Osteoblast (primary cell): ENCODE measurements at regions not wholly inside any gene's neighbourhood (a gene's known extent, or its start where the extent isn't known, plus 50 kb on each side); places are given as distances from the start of the nearest gene placed in this dataset.

ENCODE experiments used
- DNase-seq: peaks from one replicate; pipeline ENCODE4 v3.0.0; 2011; ENCODE audit warnings: low spot score, mixed read lengths; ENCODE audit not compliant: insufficient read length; ENCODE audit errors: missing footprints
- H2AFZ ChIP-seq: 2 replicates; pipeline ENCODE4 v1.6.0; 2011; ENCODE audit warnings: mild to moderate bottlenecking, low read length
- H3K27ac ChIP-seq: 2 replicates; pipeline ENCODE4 v1.5.1; 2011; ENCODE audit warnings: mild to moderate bottlenecking, low read depth, low read length, moderate library complexity
- H3K27me3 ChIP-seq: 2 replicates; pipeline ENCODE4 v1.6.0; 2012; ENCODE audit warnings: mild to moderate bottlenecking, control low read depth, inconsistent platforms, low read length, moderate library complexity; ENCODE audit not compliant: insufficient read depth
- H3K36me3 ChIP-seq: 2 replicates; pipeline ENCODE4 v1.5.1; 2011; ENCODE audit warnings: mild to moderate bottlenecking, low read length, control low read depth, moderate library complexity; ENCODE audit not compliant: insufficient read depth
- H3K4me1 ChIP-seq: 2 replicates; pipeline ENCODE4 v1.5.1; 2011; ENCODE audit warnings: mild to moderate bottlenecking, low read length, control low read depth, moderate library complexity; ENCODE audit not compliant: insufficient read depth
- H3K4me2 ChIP-seq: 2 replicates; pipeline ENCODE4 v1.6.0; 2011; ENCODE audit warnings: mild to moderate bottlenecking, low read length; ENCODE audit not compliant: insufficient read depth
- H3K4me3 ChIP-seq: fragments of 200-600 bp; sonication (generic); 3 replicates; pipeline ENCODE4 v1.5.1; 2012; ENCODE audit warnings: mild to moderate bottlenecking, low read length, inconsistent platforms; ENCODE audit not compliant: insufficient read depth
- H3K79me2 ChIP-seq: 2 replicates; pipeline ENCODE4 v1.6.0; 2012; ENCODE audit warnings: mild to moderate bottlenecking, low read length, control low read depth, inconsistent platforms; ENCODE audit not compliant: insufficient read depth
- H3K9me3 ChIP-seq: 2 replicates; pipeline ENCODE4 v1.5.1; 2011; ENCODE audit warnings: low read depth, low read length, control low read depth
- H4K20me1 ChIP-seq: 2 replicates; pipeline ENCODE4 v1.6.0; 2012; ENCODE audit warnings: mild to moderate bottlenecking, low read length, control low read depth; ENCODE audit not compliant: insufficient read depth
- CTCF ChIP-seq: IDR thresholded peaks from 2 replicates; pipeline ENCODE4 v1.5.1; 2011; ENCODE audit warnings: mild to moderate bottlenecking, low read depth, low read length, moderate library complexity; ENCODE audit errors: extremely low read depth

GRCh38 chr9:129242191-129242941, 64.3 kb upstream of the IER5L start:
- Histone ChIP-seq H3K27ac (peak overlapping the region; percentile 13), H3K4me3 (no peak overlapping the region), H2AFZ (peak overlapping the region; percentile 93), H3K4me1 (peaks cover 10% of the 10 kb centered on the region), H3K27me3 (no peaks in the 10 kb centered on the region), H4K20me1 (no peaks in the 10 kb centered on the region), H3K9me3 (no peaks in the 10 kb centered on the region), H3K36me3 (no peaks in the 10 kb centered on the region), H3K4me2 (no peak overlapping the region), H3K79me2 (no peaks in the 10 kb centered on the region)
- DNase-seq = no peak
- TF ChIP-seq CTCF = no peak

GRCh38 chr9:129241725-129242124, 63.7 kb upstream of the IER5L start:
- no peak for TF ChIP-seq CTCF
- no peak for DNase-seq

GRCh38 chr9:129240581-129241211, 62.6 kb upstream of the IER5L start:
- Histone ChIP-seq H3K9me3 (no peaks in the 10 kb centered on the region), H3K27ac (no peak overlapping the region), H3K4me2 (no peak overlapping the region), H3K27me3 (no peaks in the 10 kb centered on the region), H4K20me1 (no peaks in the 10 kb centered on the region), H3K4me3 (no peak overlapping the region), H3K36me3 (no peaks in the 10 kb centered on the region), H3K79me2 (no peaks in the 10 kb centered on the region), H3K4me1 (peaks cover 17% of the 10 kb centered on the region), H2AFZ (no peak overlapping the region)
- TF ChIP-seq CTCF = no peak
- no peak for DNase-seq

More at GRCh38 chr9:129241725-129242124, 63.7 kb upstream of the IER5L start:
- H4K20me1 ChIP-seq = no peaks in the 10 kb centered on the region
- H3K4me2 ChIP-seq = no peak overlapping the region
- H3K4me3 ChIP-seq = no peak overlapping the region
- no peak overlapping the region for H3K27ac ChIP-seq
- H3K79me2 ChIP-seq = no peaks in the 10 kb centered on the region
- no peaks in the 10 kb centered on the region for H3K27me3 ChIP-seq
- no peaks in the 10 kb centered on the region for H3K36me3 ChIP-seq
- peaks cover 17% of the 10 kb centered on the region for H3K4me1 ChIP-seq
- no peaks in the 10 kb centered on the region for H3K9me3 ChIP-seq
- H2AFZ ChIP-seq = no peak overlapping the region

GRCh38 chr9:129239946-129240490, 62.0 kb upstream of the IER5L start:
- H4K20me1 ChIP-seq = no peaks in the 10 kb centered on the region
- no peak for DNase-seq
- no peak for TF ChIP-seq CTCF

More at GRCh38 chr9:129239946-129240490, 62.0 kb upstream of the IER5L start:
- Histone ChIP-seq H2AFZ (no peak overlapping the region), H3K79me2 (no peaks in the 10 kb centered on the region), H3K27me3 (no peaks in the 10 kb centered on the region), H3K9me3 (no peaks in the 10 kb centered on the region), H3K36me3 (no peaks in the 10 kb centered on the region), H3K4me2 (no peak overlapping the region), H3K4me3 (no peak overlapping the region), H3K4me1 (peaks cover 14% of the 10 kb centered on the region), H3K27ac (no peak overlapping the region)
